Loucy (cell line): ENCODE measurements at regions not wholly inside any gene's neighbourhood (a gene's known extent, or its start where the extent isn't known, plus 50 kb on each side); places are given as distances from the start of the nearest gene placed in this dataset.

Experiments used
- EZH2phosphoT487 ChIP-seq: fragments of 200-600 bp; IDR thresholded peaks from 2 replicates; pipeline ENCODE4 v1.6.1; 2018; ENCODE audit warnings: antibody characterized with exemption, mild to moderate bottlenecking, moderate library complexity, borderline replicate concordance
- TF ChIP-seq, protein P1 (sequence below): fragments of 200-600 bp; sonication (generic); conservative IDR thresholded peaks from 2 replicates; pipeline ENCODE4 v1.5.1; 2014; ENCODE audit warnings: mild to moderate bottlenecking, antibody characterized with exemption, low read length

DNA sequence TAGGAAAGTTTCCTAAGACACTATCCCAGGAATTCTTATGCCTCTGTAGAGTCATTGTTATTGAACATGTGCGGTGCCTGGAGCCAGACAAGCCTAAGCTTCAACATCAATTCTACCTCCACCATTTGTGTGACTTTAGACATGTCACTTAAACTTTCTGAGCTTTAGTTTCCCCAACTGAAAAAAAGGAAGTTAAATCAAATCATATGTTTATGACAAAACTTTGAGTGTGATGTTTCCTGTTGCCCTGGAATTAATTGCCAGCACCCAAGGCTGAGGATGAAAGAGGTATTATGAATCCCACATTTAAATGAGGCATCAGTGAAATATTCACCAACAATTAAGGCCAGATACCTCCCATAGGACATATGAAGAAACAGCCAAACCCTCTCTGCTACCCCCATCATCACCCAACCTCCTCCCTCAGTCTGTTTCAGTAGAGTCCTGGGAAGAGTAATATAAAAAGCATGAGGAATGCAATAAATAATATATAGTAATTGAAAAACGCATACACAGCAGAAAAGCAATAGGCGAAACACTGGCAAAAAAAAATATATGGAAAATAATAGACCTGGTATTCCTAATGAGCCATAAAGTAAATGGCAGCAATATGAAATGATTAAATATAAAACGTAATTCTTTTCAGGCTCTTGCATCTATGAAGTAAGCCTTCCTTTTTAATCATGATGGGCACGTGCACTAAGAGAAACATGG is 182.0 kb upstream of the DCN start:
- TF ChIP-seq, protein P1, sequence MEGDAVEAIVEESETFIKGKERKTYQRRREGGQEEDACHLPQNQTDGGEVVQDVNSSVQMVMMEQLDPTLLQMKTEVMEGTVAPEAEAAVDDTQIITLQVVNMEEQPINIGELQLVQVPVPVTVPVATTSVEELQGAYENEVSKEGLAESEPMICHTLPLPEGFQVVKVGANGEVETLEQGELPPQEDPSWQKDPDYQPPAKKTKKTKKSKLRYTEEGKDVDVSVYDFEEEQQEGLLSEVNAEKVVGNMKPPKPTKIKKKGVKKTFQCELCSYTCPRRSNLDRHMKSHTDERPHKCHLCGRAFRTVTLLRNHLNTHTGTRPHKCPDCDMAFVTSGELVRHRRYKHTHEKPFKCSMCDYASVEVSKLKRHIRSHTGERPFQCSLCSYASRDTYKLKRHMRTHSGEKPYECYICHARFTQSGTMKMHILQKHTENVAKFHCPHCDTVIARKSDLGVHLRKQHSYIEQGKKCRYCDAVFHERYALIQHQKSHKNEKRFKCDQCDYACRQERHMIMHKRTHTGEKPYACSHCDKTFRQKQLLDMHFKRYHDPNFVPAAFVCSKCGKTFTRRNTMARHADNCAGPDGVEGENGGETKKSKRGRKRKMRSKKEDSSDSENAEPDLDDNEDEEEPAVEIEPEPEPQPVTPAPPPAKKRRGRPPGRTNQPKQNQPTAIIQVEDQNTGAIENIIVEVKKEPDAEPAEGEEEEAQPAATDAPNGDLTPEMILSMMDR, result no peak
- no peak for TF ChIP-seq EZH2phosphoT487
